Hepatocyte (in vitro differentiated cells): ENCODE measurements at regions not wholly inside any gene's neighbourhood (a gene's known extent, or its start where the extent isn't known, plus 50 kb on each side); places are given as distances from the start of the nearest gene placed in this dataset.

Experiments
- EZH2 ChIP-seq: fragments of 200-600 bp; sonication (generic); IDR thresholded peaks from 2 replicates; pipeline ENCODE4 v1.6.1; 2016; ENCODE audit warnings: antibody characterized with exemption, mild to moderate bottlenecking, borderline replicate concordance
- EZH2phosphoT487 ChIP-seq: fragments of 200-600 bp; sonication (generic); IDR thresholded peaks from one replicate; pipeline ENCODE4 v1.6.1; 2018; ENCODE audit warnings: antibody characterized with exemption, mild to moderate bottlenecking, low read depth, moderate library complexity; ENCODE audit not compliant: unreplicated experiment, severe bottlenecking
- TF ChIP-seq, protein P1 (sequence below): fragments of 200-600 bp; sonication (generic); IDR thresholded peaks from 2 replicates; pipeline ENCODE4 v1.5.1; 2016; ENCODE audit warnings: antibody characterized with exemption, mild to moderate bottlenecking; ENCODE audit not compliant: poor library complexity

DNA sequence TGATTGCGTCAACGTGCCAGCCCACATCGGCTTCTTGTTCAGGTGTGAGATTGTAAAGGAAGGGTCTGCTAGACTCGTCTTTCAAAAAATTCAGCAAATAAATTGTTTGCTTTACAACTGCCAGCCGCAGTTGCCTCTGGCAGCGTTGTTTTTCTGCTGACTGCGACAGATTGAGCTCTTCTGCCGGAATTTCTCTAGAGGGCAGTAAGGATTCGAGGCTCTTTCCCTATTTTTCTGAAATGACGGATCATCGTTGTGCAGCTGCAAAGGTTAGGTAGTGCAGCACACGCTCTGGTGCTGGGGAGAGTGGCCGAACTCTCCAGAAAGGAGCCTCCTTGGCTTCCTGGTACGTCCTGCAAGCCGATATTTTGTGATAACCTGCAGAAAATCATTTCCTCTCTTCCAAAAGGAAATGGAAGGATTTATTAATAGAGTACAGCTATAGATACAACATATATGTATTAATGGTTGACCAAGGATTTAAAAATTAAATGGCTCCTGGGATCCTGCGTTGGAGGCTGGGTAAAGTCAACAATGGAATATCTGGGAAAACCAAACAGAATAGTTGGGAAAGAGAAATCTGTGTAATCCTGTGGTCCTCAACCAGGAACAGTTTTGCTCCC is 121.9 kb upstream of the ZFP64 start:
- TF ChIP-seq EZH2phosphoT487 = no peak
- TF ChIP-seq, protein P1, sequence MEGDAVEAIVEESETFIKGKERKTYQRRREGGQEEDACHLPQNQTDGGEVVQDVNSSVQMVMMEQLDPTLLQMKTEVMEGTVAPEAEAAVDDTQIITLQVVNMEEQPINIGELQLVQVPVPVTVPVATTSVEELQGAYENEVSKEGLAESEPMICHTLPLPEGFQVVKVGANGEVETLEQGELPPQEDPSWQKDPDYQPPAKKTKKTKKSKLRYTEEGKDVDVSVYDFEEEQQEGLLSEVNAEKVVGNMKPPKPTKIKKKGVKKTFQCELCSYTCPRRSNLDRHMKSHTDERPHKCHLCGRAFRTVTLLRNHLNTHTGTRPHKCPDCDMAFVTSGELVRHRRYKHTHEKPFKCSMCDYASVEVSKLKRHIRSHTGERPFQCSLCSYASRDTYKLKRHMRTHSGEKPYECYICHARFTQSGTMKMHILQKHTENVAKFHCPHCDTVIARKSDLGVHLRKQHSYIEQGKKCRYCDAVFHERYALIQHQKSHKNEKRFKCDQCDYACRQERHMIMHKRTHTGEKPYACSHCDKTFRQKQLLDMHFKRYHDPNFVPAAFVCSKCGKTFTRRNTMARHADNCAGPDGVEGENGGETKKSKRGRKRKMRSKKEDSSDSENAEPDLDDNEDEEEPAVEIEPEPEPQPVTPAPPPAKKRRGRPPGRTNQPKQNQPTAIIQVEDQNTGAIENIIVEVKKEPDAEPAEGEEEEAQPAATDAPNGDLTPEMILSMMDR = peak; percentile 75
- no peak for TF ChIP-seq EZH2
